ENCODE measurements at regions not wholly inside any gene's neighbourhood (a gene's known extent, or its start where the extent isn't known, plus 50 kb on each side); places are given as distances from the start of the nearest gene placed in this dataset.

GRCh38 chr6:166861304-166861703, 95.0 kb downstream of the RNASET2 start:
- TF ChIP-seq, protein P1, sequence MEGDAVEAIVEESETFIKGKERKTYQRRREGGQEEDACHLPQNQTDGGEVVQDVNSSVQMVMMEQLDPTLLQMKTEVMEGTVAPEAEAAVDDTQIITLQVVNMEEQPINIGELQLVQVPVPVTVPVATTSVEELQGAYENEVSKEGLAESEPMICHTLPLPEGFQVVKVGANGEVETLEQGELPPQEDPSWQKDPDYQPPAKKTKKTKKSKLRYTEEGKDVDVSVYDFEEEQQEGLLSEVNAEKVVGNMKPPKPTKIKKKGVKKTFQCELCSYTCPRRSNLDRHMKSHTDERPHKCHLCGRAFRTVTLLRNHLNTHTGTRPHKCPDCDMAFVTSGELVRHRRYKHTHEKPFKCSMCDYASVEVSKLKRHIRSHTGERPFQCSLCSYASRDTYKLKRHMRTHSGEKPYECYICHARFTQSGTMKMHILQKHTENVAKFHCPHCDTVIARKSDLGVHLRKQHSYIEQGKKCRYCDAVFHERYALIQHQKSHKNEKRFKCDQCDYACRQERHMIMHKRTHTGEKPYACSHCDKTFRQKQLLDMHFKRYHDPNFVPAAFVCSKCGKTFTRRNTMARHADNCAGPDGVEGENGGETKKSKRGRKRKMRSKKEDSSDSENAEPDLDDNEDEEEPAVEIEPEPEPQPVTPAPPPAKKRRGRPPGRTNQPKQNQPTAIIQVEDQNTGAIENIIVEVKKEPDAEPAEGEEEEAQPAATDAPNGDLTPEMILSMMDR (IDR thresholded peaks at IDR 0.05) = no peak
- TF ChIP-seq POLR2A (IDR thresholded peaks at IDR 0.05) = no peak
